Amygdala (tissue), 56 donors: ENCODE measurements at regions not wholly inside any gene's neighbourhood (a gene's known extent, or its start where the extent isn't known, plus 50 kb on each side); places are given as distances from the start of the nearest gene placed in this dataset.
"Not testable (repeated sequence)": the region's sequence is repeated elsewhere in the genome, so short reads cannot be mapped to it uniquely, and the experiment has no call there.

ENCODE experiments used
- DNase-seq, 56 donors: peaks; one replicate each; lab custom pipeline; 2025; lab: John Stamatoyannopoulos, UW

DNA sequence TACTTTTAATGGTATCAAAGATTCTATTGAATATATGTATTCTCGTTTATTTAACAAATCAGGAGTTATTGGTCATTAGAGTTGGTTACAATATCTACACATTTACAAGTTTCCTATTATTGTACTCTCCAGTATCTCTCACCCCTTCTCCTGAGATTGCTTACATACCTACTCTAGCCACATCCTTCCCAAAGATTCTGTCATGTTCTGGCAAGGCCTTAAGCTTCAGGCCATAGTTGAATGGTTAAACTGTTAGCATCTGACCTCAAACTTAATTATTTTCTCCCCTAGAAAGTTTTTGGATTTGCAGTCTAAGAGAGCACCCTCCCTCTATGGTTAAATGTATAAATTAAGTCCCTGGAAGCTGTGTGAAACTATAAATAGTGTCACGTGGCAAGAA, 784.2 kb downstream of the GLUD2 start:
- no peak for DNase-seq

GRCh38 chrX:121832446-121832845, 785.0 kb downstream of the GLUD2 start:
- DNase-seq: no peak

- DNase-seq: no peak
Observed at GRCh38 chrX:121836000-121836399, 788.6 kb downstream of the GLUD2 start.

GRCh38 chrX:121851033-121851432, 803.6 kb downstream of the GLUD2 start:
- DNase-seq: no peak

DNA sequence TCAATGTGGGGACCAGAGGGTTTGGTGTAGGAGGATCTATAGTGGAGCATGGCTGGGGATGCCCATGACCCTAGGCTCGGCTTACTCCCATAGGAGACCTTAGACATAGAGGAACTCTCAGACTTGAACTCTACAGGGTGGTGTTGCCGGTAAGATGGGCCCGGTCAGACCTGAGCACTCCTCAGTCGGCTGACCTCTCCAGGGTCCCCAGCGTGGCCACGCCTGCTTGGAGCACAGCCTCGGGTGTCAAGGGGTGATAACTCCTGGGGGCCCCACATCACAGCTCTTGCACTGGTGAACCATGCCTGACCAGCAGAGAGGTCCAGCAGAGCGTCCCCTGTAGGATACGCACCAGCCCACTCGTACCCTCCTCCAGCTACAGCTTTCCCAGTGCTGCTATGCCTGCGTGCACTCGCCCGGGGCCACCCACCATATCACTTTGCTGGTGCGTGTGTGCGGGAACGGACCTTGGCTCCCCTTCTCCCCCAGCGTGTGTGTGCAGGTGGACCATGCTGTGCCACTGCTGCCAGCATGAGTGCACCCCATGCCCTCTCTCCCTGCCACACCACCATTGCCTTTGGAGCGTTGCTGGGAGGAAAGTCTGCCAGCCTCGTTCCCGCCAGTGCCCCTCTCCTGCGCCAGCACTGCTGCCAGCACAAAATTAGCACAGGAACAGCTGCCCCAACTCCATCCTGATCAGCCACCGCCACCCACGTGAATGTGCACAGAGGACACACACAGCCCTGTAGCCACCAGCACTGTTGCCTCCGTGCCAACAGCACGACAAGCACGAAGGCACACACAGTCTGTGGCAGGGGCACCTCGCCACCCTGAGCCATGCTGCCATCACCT, 806.6 kb downstream of the GLUD2 start:
- DNase-seq: no peak

DNA sequence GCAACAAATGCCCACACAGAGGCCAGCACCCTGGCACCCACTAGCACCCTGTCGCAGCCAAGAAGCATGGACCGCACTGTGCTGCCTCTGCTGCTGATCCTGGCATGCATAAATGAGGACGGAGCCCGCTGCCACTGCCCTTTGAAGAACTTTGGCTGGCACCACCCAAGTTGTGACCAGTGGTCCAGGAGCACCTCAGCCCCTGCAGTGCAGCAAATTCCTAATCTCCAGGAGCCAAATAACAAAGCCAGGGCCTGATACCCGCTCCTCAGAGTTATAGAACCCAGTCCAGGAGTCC, 807.2 kb downstream of the GLUD2 start:
- DNase-seq: no peak

- DNase-seq: no peak
Observed at GRCh38 chrX:121858867-121859647, 811.6 kb downstream of the GLUD2 start.

DNA sequence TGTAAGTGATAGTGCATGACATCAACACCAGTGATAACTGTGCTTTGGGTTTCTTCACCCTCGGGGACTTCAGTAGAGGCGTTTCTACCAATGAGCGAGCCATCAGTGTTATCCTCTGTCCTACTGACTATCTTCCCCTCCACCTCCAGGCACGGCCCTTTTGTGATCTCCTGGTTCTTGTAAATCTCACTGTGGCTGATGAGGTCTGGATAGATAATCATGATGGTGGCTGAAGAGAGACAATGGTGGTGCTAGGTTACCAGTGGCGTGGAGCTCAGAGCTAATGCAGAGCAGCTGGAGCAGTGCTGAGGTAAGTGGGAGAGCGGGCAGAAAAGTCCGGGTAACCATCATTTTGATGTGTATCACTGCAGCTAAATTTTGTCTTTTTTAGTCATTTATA, 816.6 kb downstream of the GLUD2 start:
- DNase-seq: no peak

DNA sequence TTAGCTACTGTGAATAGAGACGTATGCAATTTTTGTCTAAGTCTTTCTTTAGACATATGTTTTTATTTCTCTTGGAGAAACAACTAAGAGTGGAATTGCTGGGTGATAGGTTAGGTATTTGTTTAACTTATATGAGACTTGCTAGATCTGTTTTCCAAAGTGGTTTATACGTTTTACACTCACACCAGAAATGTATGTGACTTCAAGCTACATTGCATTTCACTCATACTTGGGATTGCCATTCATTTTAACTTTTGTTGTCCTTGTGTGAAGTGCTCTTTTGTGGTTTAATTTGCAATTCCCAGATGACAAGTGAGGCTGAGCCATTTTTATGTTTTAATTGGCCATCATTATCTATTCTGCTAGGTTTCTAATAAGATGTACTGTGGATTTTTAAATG, 817.2 kb downstream of the GLUD2 start:
- DNase-seq: no peak

DNA sequence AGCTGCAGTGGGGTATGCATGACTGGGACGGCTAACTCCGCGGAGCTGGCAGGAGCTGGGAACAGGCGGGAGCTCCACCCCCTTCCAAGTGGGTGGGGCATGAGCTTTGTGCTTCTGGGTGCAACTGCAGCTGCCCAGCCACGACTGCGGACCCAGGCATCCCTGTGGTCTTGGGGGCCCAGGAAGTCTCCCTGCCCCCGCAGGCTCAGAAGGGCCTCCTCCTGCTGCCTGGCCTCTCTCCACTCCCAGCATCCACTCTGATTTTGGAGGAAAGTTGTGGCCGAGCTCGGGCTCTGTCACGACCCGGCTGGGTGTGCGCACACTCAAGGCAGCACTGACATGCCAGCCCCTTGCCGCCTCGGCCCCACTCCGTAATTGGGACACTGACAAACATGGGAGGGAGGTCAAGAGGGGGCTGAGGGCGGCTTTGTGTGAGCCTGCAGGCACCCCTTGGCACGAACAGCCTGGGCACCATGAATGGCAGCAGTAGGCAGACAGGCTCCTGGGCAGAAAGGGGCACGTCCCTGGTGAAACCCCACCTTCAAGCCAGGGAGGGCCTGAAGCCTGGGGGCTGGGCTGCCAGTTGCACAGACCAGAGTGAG, 822.6 kb downstream of the GLUD2 start:
- DNase-seq: no peak

DNA sequence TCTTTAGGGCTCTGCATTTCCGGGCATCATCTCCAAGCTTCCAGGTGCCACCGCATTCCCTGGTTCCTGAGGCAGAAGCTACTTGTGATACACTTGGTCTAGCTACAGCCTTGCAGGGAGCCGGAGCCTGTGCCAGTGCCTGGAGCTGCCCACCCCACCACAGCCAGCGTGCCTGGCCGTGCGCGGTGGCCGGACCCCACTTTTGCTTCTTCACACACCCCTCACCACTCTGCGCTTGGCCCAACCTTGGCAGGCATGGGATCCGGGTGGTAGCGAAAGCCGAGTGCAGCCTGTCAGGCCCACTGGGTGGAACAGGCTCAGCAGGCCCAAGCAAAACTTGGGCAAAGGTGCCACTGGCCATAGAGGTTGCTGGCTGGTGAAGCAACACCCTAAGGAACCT, 823.7 kb downstream of the GLUD2 start:
- DNase-seq: no peak

GRCh38 chrX:121876305-121876704, 828.9 kb downstream of the GLUD2 start:
- no peak for DNase-seq

DNA sequence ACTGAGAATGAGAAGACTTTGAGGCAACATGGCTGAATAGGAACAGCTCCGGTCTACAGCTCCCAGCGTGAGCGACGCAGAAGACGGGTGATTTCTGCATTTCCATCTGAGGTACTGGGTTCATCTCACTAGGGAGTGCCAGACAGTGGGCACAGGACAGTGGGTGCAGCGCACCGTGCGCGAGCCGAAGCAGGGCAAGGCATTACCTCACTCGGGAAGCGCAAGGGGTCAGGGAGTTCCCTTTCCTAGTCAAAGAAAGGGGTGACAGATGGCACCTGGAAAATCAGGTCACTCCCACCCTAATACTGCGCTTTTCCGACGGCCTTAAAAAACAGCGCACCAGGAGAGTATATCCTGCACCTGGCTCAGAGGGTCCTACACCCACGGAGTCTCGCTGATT, 829.9 kb downstream of the GLUD2 start:
- not testable (repeated sequence) for DNase-seq

DNA sequence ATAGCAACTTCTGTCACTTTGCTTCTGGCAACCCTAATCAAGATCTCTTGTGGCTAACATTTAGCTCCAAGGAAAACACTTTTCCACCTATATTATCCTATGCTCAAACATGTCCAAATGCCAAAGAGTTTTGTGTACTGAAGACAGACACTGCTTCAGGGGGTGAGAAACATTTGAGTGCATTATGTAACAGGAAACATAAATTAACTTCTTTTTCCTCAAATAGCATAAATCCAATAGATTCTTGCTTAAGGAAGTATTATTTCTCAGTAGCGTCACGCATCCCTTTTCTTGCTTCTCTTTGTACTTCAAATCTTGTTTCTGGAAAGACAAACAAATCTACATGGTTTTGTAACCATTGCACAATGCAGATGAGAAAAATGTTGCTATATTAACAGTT, 839.1 kb downstream of the GLUD2 start:
- no peak for DNase-seq

- DNase-seq: no peak
Observed at GRCh38 chrX:121894756-121895155, 847.3 kb downstream of the GLUD2 start.

DNA sequence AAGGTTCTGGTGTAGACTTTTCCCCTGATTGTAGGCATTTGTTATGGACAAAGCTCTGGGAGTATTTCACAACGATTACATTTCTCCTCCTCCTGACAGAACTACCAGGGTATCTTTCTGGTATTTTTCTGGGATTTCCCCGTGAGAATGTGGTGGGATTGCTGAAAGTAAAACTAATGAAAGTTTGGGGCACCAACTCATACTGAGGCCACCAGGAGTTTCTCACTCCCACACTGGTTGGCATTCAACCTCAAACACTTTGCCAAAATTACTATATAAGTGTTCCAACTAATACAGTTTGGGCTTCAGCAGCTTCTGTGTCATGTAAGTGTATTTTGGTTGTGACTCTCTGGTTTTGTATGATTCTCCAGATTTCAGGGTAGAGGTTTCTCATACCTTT, 855.1 kb downstream of the GLUD2 start:
- no peak for DNase-seq

GRCh38 chrX:121903961-121904360, 856.6 kb downstream of the GLUD2 start:
- DNase-seq: no peak

DNA sequence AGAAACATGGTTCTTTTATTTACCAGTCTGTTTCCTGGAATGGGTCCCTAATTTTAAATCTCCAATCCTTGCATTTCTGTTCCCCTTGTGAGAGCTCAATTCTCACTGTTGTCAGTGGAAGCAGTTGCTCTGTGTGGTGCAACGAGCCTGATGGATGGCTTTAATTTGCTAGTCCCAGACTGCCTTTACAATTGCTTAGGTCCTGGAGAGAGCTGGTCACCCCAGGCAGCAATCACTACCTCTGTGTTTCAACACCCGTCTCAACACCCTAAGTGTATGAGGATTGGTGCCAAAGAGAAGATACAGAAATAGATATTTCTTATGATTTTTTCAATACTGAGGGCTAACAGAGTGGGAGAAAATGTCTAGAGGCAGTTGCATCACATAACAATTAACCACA, 873.8 kb downstream of the GLUD2 start:
- no peak for DNase-seq

- DNase-seq: no peak
Observed at GRCh38 chrX:121931567-121931966, 884.2 kb downstream of the GLUD2 start.

DNA sequence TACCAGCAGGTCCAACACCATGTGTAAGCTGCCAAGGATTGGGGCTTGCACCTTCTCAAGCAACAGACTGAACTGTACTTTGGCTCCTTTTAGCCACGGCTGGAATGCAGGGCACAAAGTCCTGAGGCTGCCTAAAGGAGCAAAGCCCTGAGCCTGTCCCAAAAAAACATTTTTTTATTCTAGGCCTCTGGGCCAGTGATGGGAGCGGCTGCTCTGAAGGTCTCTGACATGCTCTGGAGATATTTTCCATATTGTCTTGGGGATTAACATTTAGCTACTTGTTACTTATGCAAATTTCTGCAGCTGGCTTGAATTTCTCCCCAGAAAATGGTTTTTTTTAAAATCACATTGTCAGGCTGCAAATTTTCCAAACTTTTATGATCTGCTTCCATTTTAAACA, 885.3 kb downstream of the GLUD2 start:
- DNase-seq: no peak

DNA sequence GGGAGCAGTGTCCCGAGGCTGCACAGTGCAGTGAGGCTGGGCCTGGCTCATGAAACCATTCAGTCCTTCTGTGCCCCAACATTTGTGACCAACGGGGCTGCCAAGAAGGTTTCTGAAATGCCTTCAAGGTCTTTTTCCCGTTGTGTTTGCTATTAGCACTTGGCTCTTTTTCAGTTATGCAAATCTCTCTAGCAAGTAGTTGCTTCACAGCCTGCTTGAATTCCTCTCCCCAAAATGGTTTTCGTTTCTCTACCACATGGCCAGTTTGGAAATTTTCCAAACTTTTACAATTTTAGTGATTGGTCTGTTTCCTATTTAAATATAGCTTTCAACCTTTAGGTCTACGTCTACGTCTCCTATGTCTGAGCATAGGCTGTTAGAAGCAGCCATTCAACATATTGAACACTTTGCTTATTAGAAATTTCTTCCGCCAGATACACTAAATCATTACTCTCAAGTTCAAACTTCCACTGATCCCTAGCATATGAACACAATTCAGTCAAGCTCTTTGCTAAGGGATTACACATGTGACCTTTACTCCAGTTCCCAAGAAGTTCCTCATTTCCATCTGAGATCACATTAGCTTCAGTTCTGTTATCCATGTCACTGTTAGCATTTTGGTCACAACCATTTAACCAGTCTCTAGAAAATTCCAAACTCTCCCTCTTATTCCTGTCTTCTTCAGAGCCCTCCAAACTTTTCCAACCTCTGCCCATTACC, 901.8 kb downstream of the GLUD2 start:
- no peak for DNase-seq
